ENCODE measurements at regions not wholly inside any gene's neighbourhood (a gene's known extent, or its start where the extent isn't known, plus 50 kb on each side); places are given as distances from the start of the nearest gene placed in this dataset.

- H3K27ac Mint-ChIP-seq = no peak overlapping the region
These were observed 56.4 kb downstream of the CRYGS start for GRCh38 chr3:186487819-186488218.

GRCh38 chr3:186487037-186487436, 57.1 kb downstream of the CRYGS start:
- Mint-ChIP-seq H3K4me3 (no peak overlapping the region), H3K36me3 (no peaks in the 10 kb centered on the region), H3K27ac (no peak overlapping the region), H3K9me3 (no peaks in the 10 kb centered on the region), H3K27me3 (no peaks in the 10 kb centered on the region), H3K4me1 (peaks cover 8% of the 10 kb centered on the region)

More at GRCh38 chr3:186487819-186488218, 56.4 kb downstream of the CRYGS start:
- H3K4me1 Mint-ChIP-seq = peaks cover 8% of the 10 kb centered on the region
- no peaks in the 10 kb centered on the region for H3K36me3 Mint-ChIP-seq
- H3K27me3 Mint-ChIP-seq = no peaks in the 10 kb centered on the region
- H3K9me3 Mint-ChIP-seq = no peaks in the 10 kb centered on the region
- no peak overlapping the region for H3K4me3 Mint-ChIP-seq

GRCh38 chr3:186483611-186484340, 60.4 kb downstream of the CRYGS start:
- Mint-ChIP-seq H3K4me1 (peaks cover 8% of the 10 kb centered on the region), H3K27me3 (no peaks in the 10 kb centered on the region), H3K36me3 (no peaks in the 10 kb centered on the region), H3K27ac (no peak overlapping the region), H3K9me3 (no peaks in the 10 kb centered on the region), H3K4me3 (no peak overlapping the region)

GRCh38 chr3:186481526-186481925, 62.7 kb downstream of the CRYGS start:
- H3K4me3 Mint-ChIP-seq = no peak overlapping the region
- no peak overlapping the region for H3K27ac Mint-ChIP-seq
- peaks cover 4% of the 10 kb centered on the region for H3K4me1 Mint-ChIP-seq
- H3K36me3 Mint-ChIP-seq = no peaks in the 10 kb centered on the region
- no peaks in the 10 kb centered on the region for H3K9me3 Mint-ChIP-seq
- peaks cover 2% of the 10 kb centered on the region for H3K27me3 Mint-ChIP-seq

GRCh38 chr3:186477876-186478275, 66.3 kb downstream of the CRYGS start:
- Mint-ChIP-seq H3K4me1 (peaks cover 4% of the 10 kb centered on the region), H3K9me3 (no peaks in the 10 kb centered on the region), H3K4me3 (no peak overlapping the region), H3K27me3 (peaks cover 2% of the 10 kb centered on the region), H3K36me3 (no peaks in the 10 kb centered on the region), H3K27ac (no peak overlapping the region)

GRCh38 chr3:186477033-186477432, 67.1 kb downstream of the CRYGS start:
- Mint-ChIP-seq H3K27me3 (peaks cover 2% of the 10 kb centered on the region), H3K4me3 (no peak overlapping the region), H3K4me1 (peaks cover 4% of the 10 kb centered on the region), H3K9me3 (no peaks in the 10 kb centered on the region), H3K36me3 (no peaks in the 10 kb centered on the region), H3K27ac (no peak overlapping the region)

- H3K27me3 Mint-ChIP-seq = peaks cover 2% of the 10 kb centered on the region
- H3K9me3 Mint-ChIP-seq = no peaks in the 10 kb centered on the region
- peaks cover 2% of the 10 kb centered on the region for H3K4me1 Mint-ChIP-seq
- no peak overlapping the region for H3K4me3 Mint-ChIP-seq
- no peaks in the 10 kb centered on the region for H3K36me3 Mint-ChIP-seq
- H3K27ac Mint-ChIP-seq = no peak overlapping the region
These were observed 67.6 kb downstream of the CRYGS start for GRCh38 chr3:186476541-186476940.

GRCh38 chr3:186476044-186476468, 68.1 kb downstream of the CRYGS start:
- H3K4me1 Mint-ChIP-seq = no peaks in the 10 kb centered on the region
- no peaks in the 10 kb centered on the region for H3K36me3 Mint-ChIP-seq
- H3K27me3 Mint-ChIP-seq = peaks cover 2% of the 10 kb centered on the region
- no peaks in the 10 kb centered on the region for H3K9me3 Mint-ChIP-seq
- H3K4me3 Mint-ChIP-seq = no peak overlapping the region
- H3K27ac Mint-ChIP-seq = no peak overlapping the region

GRCh38 chr3:186473166-186473565, 71.0 kb downstream of the CRYGS start:
- Mint-ChIP-seq H3K36me3 (no peaks in the 10 kb centered on the region), H3K27ac (no peak overlapping the region), H3K9me3 (no peaks in the 10 kb centered on the region), H3K4me3 (no peak overlapping the region), H3K4me1 (no peaks in the 10 kb centered on the region), H3K27me3 (no peaks in the 10 kb centered on the region)

- no peaks in the 10 kb centered on the region for H3K27me3 Mint-ChIP-seq
- no peak overlapping the region for H3K27ac Mint-ChIP-seq
- no peak overlapping the region for H3K4me3 Mint-ChIP-seq
These were observed 71.6 kb downstream of the CRYGS start for GRCh38 chr3:186472456-186473008.

GRCh38 chr3:186471771-186472170, 72.4 kb downstream of the CRYGS start:
- Mint-ChIP-seq H3K36me3 (no peaks in the 10 kb centered on the region), H3K27ac (no peak overlapping the region), H3K27me3 (no peaks in the 10 kb centered on the region), H3K4me3 (no peak overlapping the region), H3K9me3 (no peaks in the 10 kb centered on the region), H3K4me1 (no peaks in the 10 kb centered on the region)

More at GRCh38 chr3:186472456-186473008, 71.6 kb downstream of the CRYGS start:
- H3K36me3 Mint-ChIP-seq = no peaks in the 10 kb centered on the region
- no peaks in the 10 kb centered on the region for H3K4me1 Mint-ChIP-seq
- H3K9me3 Mint-ChIP-seq = no peaks in the 10 kb centered on the region

- no peaks in the 10 kb centered on the region for H3K4me1 Mint-ChIP-seq
- no peak overlapping the region for H3K27ac Mint-ChIP-seq
- no peaks in the 10 kb centered on the region for H3K9me3 Mint-ChIP-seq
- no peaks in the 10 kb centered on the region for H3K36me3 Mint-ChIP-seq
- no peak overlapping the region for H3K4me3 Mint-ChIP-seq
- no peaks in the 10 kb centered on the region for H3K27me3 Mint-ChIP-seq
These were observed 74.7 kb downstream of the CRYGS start for GRCh38 chr3:186469525-186469924.

- no peaks in the 10 kb centered on the region for H3K4me1 Mint-ChIP-seq
- H3K4me3 Mint-ChIP-seq = no peak overlapping the region
- H3K9me3 Mint-ChIP-seq = no peaks in the 10 kb centered on the region
- no peaks in the 10 kb centered on the region for H3K36me3 Mint-ChIP-seq
- H3K27me3 Mint-ChIP-seq = no peaks in the 10 kb centered on the region
- no peak overlapping the region for H3K27ac Mint-ChIP-seq
These were observed 76.2 kb downstream of the CRYGS start for GRCh38 chr3:186467969-186468368.

- H3K27ac Mint-ChIP-seq = no peak overlapping the region
- H3K36me3 Mint-ChIP-seq = no peaks in the 10 kb centered on the region
- H3K4me1 Mint-ChIP-seq = no peaks in the 10 kb centered on the region
- no peaks in the 10 kb centered on the region for H3K9me3 Mint-ChIP-seq
- H3K4me3 Mint-ChIP-seq = no peak overlapping the region
- H3K27me3 Mint-ChIP-seq = no peaks in the 10 kb centered on the region
These were observed 77.7 kb downstream of the CRYGS start for GRCh38 chr3:186466391-186466974.

- Mint-ChIP-seq H3K27ac (no peak overlapping the region), H3K4me3 (no peak overlapping the region), H3K36me3 (no peaks in the 10 kb centered on the region), H3K9me3 (no peaks in the 10 kb centered on the region), H3K27me3 (no peaks in the 10 kb centered on the region), H3K4me1 (no peaks in the 10 kb centered on the region)
These were observed 78.7 kb downstream of the CRYGS start for GRCh38 chr3:186465508-186465907.

GRCh38 chr3:186464424-186465093, 79.6 kb downstream of the CRYGS start:
- Mint-ChIP-seq H3K4me1 (no peaks in the 10 kb centered on the region), H3K36me3 (no peaks in the 10 kb centered on the region), H3K4me3 (no peak overlapping the region), H3K9me3 (no peaks in the 10 kb centered on the region), H3K27me3 (no peaks in the 10 kb centered on the region), H3K27ac (no peak overlapping the region)

Data from activated naive CD4-positive, alpha-beta T cell treated with anti-CD3 and anti-CD28 coated beads, Interleukin-2, amount 50 U/mL, for 24 hours (primary cell).